Epithelial cell of proximal tubule (primary cell): ENCODE measurements at regions not wholly inside any gene's neighbourhood (a gene's known extent, or its start where the extent isn't known, plus 50 kb on each side); places are given as distances from the start of the nearest gene placed in this dataset.

Experiments used
- DNase-seq: peaks from one replicate; pipeline ENCODE4 v3.0.0-alpha.2; 2011; ENCODE audit warnings: low read depth
- H3K4me3 ChIP-seq: 2 replicates; pipeline ENCODE4 v1.5.1; 2011; ENCODE audit warnings: low read depth, mild to moderate bottlenecking, low read length
- CTCF ChIP-seq: conservative IDR thresholded peaks from 2 replicates; pipeline ENCODE4 v1.5.1; 2012; ENCODE audit warnings: low read depth, mild to moderate bottlenecking, low read length

GRCh38 chr16:54862529-54862928 is 68.1 kb upstream of the IRX5 start:
- no peak for TF ChIP-seq CTCF
- no peak for DNase-seq
- H3K4me3 ChIP-seq: no peak overlapping the region

GRCh38 chr16:54856871-54857270 is 73.8 kb upstream of the IRX5 start:
- no peak for TF ChIP-seq CTCF
- H3K4me3 ChIP-seq: no peak overlapping the region
- no peak for DNase-seq

- H3K4me3 ChIP-seq: no peak overlapping the region
- TF ChIP-seq CTCF: no peak
- DNase-seq: no peak
Measured at GRCh38 chr16:54847609-54848008, 83.1 kb upstream of the IRX5 start.

GRCh38 chr16:54847207-54847606 is 83.5 kb upstream of the IRX5 start:
- no peak for TF ChIP-seq CTCF
- no peak for DNase-seq
- H3K4me3 ChIP-seq: no peak overlapping the region

- no peak overlapping the region for H3K4me3 ChIP-seq
- DNase-seq: no peak
- TF ChIP-seq CTCF: no peak
Measured at GRCh38 chr16:54846766-54847165, 83.9 kb upstream of the IRX5 start.

GRCh38 chr16:54843424-54843750 is 87.3 kb upstream of the IRX5 start:
- no peak for TF ChIP-seq CTCF
- H3K4me3 ChIP-seq: no peak overlapping the region
- no peak for DNase-seq

- no peak for DNase-seq
- no peak for TF ChIP-seq CTCF
- H3K4me3 ChIP-seq: no peak overlapping the region
Measured at GRCh38 chr16:54842743-54843423, 87.8 kb upstream of the IRX5 start.
